ENCODE measurements at regions not wholly inside any gene's neighbourhood (a gene's known extent, or its start where the extent isn't known, plus 50 kb on each side); places are given as distances from the start of the nearest gene placed in this dataset.

DNA sequence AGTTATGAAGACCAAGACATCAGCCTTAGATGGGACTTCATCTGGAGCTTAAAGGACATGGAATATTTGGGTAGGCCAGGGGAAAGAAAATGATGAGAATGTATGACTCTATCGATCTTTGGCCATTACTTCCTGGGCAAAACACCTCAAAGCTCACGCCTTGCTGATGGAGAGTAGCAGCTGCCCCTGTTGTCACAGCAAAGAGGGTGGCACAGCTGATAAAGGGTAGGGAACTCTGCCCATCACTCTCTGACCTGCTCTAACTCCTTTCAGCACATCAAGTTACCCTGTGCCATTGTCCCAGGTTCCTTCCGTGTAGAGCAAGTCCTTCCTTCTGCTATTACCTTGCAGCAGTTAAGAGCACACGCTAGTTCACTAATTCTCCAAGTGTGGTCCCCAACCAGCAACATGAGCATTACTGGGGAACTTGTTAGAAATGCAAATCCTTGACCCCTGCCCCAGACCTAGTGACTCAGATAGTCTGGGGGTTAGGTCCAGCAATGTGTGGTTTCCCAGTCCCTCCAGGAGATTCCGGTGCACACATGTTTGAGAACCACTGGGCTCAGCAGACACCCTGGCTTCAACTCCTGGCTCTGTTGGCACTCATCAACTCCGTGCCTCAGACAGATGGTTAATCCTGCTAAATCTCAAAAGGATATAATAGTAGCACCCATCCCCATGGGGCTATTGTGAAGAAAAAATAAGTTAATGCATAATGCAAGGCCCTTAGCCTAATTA is 93.7 kb upstream of the EEA1 start:
- DNase-seq (ENCODE audit: low spot score) = no peak
- Histone ChIP-seq H3K27me3 (no peaks in the 10 kb centered on the region), H3K36me3 (no peaks in the 10 kb centered on the region), H3K4me3 (no peak overlapping the region), H3K27ac (no peak overlapping the region), H3K4me1 (no peaks in the 10 kb centered on the region), H3K9me3 (no peaks in the 10 kb centered on the region)
- TF ChIP-seq, protein P1, sequence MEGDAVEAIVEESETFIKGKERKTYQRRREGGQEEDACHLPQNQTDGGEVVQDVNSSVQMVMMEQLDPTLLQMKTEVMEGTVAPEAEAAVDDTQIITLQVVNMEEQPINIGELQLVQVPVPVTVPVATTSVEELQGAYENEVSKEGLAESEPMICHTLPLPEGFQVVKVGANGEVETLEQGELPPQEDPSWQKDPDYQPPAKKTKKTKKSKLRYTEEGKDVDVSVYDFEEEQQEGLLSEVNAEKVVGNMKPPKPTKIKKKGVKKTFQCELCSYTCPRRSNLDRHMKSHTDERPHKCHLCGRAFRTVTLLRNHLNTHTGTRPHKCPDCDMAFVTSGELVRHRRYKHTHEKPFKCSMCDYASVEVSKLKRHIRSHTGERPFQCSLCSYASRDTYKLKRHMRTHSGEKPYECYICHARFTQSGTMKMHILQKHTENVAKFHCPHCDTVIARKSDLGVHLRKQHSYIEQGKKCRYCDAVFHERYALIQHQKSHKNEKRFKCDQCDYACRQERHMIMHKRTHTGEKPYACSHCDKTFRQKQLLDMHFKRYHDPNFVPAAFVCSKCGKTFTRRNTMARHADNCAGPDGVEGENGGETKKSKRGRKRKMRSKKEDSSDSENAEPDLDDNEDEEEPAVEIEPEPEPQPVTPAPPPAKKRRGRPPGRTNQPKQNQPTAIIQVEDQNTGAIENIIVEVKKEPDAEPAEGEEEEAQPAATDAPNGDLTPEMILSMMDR (IDR thresholded peaks at IDR 0.05) = no peak

DNA sequence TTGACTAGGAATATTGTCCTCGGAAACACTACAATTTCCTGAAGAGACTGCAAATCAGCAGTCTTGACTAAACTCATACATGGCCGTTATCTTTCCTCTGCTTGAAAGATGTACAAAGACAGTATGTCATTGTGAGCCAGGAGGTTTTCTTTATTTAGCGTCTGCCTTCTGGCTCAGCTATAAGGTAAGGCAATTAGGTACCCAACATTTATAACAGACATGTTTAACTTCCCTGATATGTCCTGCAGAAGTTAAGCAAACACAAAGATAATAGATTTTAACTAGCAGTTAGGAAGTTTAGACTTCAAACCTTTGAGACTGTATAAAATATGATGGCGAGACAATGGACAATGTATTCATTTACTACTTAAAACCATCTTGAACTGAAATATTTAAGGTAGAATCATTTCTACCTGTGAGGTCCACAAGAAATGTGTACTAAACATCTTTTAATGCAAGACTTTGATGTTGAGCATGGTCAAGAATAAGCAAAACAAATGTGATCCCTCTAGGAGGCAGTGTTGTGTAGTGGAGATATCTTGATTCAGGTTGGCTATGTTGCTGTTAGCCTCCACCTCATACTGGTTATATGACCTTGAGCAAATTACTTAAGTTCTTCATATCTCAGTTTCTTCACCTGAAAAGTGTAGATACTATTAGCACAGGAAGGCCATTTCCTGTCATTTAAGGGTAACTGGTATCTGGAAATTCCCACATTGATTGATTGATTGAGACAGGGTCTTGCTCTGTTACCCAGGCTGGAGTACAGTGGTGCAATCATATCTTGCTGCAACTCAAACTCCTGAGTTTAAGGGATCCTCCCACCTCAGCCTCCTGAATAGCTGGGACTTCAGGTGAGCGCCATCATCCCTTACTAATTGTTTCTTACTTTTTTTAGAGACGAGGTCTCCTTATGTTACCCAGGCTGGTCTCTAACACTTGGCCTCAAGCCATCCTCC is 96.3 kb upstream of the EEA1 start:
- no peak overlapping the region for H3K27ac ChIP-seq
- no peaks in the 10 kb centered on the region for H3K36me3 ChIP-seq
- H3K4me3 ChIP-seq = no peak overlapping the region
- TF ChIP-seq, protein P1 (IDR thresholded peaks at IDR 0.05) = peak; percentile 30 to 60
- no peak for DNase-seq (ENCODE audit: low spot score)
- H3K27me3 ChIP-seq = no peaks in the 10 kb centered on the region
- H3K4me1 ChIP-seq = peaks cover 0 to 14% of the 10 kb centered on the region in 2 donors
- no peaks in the 10 kb centered on the region for H3K9me3 ChIP-seq

DNA sequence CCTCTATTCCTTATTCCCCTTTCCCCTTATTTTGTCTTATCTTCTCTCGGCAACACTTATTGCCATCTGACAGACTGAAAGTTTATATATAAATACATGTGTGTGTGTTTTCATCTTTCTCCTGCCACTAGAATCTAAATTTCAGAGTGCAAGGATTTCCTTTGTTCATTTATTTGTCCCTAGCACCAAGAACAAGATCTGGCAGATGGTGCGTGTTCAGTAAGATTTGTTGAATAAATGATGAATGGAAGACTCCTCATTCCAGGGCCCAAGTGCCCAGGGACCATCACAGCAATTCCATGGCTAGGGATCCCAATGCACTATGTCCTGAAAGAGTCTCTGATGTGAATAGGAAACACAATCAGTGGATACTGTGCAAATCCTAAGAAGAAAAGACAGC is 97.9 kb upstream of the EEA1 start:
- Histone ChIP-seq H3K36me3 (no peaks in the 10 kb centered on the region), H3K4me3 (no peak overlapping the region), H3K27ac (no peak overlapping the region), H3K4me1 (peaks cover 0 to 14% of the 10 kb centered on the region in 2 donors), H3K9me3 (no peaks in the 10 kb centered on the region), H3K27me3 (no peaks in the 10 kb centered on the region)
- no peak for DNase-seq (ENCODE audit: low spot score)
- TF ChIP-seq, protein P1 (IDR thresholded peaks at IDR 0.05) = no peak

DNA sequence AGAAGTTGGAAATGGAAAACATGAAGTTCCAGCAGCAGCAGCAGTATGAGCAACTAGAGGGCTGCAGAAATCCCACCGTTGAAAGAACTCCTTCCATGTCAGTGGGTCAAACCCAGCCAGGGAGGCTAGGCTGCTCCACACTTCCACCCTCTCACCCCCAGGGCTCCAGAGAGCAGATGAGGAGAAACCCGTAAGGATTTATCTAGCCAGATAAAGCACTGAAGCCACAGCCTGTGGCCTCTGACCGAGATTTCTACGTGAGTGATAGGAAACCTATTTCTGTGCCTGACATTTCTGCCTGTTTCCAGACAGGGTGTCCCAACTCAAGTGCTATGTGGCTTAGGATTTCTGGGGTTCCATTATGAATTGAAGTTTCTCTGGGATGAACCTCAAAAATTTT is 100.0 kb upstream of the EEA1 start:
- Histone ChIP-seq H3K27ac (peak overlapping the region; percentile 57 to 73), H3K27me3 (no peaks in the 10 kb centered on the region), H3K9me3 (no peaks in the 10 kb centered on the region), H3K36me3 (no peaks in the 10 kb centered on the region), H3K4me1 (peaks cover 0 to 14% of the 10 kb centered on the region in 2 donors), H3K4me3 (no peak overlapping the region)
- no peak for DNase-seq (ENCODE audit: low spot score)
- TF ChIP-seq, protein P1 (IDR thresholded peaks at IDR 0.05) = peak in 1 of 2 donors; percentile 12

DNA sequence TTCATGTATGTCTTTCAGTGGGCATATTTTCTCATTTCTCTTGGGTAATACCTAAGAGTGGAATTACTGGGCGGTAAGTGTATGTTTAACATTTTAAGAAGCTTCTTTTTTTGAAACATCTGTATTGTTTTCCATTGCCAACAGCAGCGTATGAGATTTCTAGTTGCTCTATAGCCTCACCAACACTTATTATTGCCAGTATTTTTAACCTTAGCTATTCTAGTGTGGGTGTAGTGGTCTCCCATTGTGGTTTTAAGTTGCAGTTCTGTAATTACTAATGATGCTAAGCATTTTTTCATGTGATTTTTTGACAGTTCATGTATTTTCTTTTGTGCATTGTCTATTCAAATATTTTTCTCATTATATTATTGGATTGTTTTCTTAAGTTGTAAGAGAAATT is 101.9 kb upstream of the EEA1 start:
- TF ChIP-seq, protein P1 (IDR thresholded peaks at IDR 0.05) = no peak
- DNase-seq (ENCODE audit: low spot score) = no peak
- H3K4me3 ChIP-seq = no peak overlapping the region
- H3K27me3 ChIP-seq = no peaks in the 10 kb centered on the region
- H3K4me1 ChIP-seq = peaks cover 0 to 14% of the 10 kb centered on the region in 2 donors
- no peaks in the 10 kb centered on the region for H3K36me3 ChIP-seq
- H3K9me3 ChIP-seq = no peaks in the 10 kb centered on the region
- H3K27ac ChIP-seq = peak overlapping the region in 1 of 2 donors; percentile 73
